C1 segment of cervical spinal cord (tissue), 14 donors: ENCODE measurements at regions not wholly inside any gene's neighbourhood (a gene's known extent, or its start where the extent isn't known, plus 50 kb on each side); places are given as distances from the start of the nearest gene placed in this dataset.

Experiments used
- DNase-seq, 14 donors: peaks; one replicate each; lab custom pipeline; 2025; lab: John Stamatoyannopoulos, UW

DNA sequence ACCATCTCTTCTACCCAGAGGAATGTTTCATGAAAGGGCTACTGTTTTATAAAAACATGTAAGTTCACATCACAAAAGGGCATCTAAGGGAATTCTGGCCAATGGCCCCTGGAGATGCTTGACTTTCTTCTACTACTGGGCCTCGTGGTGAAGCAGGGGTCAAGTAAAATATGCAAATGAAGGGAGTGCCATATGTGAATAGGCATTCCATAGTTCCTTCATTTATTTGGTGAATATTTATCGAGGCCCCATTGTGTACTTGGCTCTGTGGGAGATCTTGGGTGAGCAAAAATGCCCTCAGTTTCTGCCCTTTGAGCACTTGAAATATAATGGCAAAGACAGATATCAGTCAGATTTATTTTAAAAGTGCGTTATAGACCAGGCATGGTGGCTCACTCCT lies 101.3 kb upstream of the CACNA2D3 start:
- DNase-seq = no peak

DNA sequence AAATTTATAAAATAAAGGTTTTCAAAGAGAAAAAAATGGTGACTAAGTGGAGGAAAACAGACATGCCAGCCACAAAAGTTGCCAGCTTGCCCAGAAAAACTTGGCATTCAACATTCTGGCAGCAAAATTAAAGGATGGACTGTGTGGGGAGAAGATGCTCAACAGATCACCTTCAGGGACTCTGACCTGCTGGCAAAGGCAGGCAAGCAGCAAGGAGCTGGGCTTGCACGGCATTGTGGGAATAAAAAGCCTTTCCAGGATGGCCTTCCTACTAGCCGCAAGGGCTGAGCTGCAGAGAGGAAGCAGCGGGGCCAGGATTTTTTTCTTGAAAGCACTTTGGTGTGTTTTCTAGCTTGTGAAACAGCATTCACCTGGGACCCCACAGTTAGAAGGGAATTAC lies 101.9 kb upstream of the CACNA2D3 start:
- DNase-seq = peak in 1 of 14 donors; percentile 23

DNA sequence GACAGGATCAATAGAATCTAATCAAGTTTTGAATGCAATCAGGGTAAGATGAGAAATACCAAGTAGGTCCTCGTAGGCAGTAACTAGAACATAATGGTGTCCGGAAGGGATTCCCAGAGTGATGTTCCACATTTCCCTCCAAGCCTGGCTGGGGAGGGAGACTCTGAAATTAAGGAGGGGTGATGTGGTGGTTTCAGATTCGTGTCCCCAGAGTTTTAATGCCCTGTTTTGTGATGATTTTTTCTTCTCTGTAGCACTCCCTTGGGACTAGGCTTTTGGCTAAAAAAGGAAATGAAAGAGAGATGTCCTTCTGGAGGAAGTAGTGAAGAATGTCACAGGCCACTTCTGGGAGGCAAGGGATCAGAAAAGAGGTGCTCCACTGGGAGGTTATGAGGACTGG lies 108.3 kb upstream of the CACNA2D3 start:
- no peak for DNase-seq

DNA sequence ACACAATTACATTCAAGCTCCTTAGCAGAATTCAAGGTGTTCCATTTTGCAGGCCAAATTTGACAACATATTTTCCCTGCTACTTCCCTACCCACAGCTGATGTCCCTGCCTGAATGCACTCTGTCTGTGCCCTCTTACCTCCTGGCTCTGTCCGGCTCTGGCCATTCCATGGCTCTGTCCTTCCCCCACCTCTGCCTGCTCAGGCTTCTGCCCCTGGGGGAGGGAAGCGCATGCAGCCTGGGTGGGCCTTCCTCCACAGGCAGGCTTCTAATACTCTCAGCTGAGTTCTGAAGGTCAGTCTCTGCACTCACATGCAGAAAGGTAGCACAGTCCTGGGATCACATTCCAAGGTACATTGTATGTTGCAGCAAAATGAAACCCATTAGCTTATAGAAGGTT lies 113.6 kb upstream of the CACNA2D3 start:
- DNase-seq = no peak

DNA sequence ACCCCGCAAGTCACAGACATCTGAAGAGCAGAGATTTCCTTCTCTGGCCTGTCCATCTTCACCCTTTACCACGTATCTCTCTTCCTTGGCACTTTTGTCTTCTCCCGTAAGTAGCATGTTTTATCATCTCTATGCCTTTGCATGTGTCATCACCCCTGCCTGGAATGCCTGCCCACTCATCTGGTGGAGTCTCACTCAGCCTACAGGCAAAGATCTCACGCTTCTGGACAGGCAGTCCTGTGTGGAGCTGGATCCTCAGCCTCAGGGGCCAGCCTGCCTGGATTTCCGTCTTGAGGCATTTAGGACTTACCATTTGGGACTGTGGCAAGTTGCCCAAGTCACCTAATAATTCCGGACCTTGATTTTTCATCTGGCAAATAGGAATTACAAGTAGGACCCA lies 114.3 kb upstream of the CACNA2D3 start:
- DNase-seq = no peak

DNA sequence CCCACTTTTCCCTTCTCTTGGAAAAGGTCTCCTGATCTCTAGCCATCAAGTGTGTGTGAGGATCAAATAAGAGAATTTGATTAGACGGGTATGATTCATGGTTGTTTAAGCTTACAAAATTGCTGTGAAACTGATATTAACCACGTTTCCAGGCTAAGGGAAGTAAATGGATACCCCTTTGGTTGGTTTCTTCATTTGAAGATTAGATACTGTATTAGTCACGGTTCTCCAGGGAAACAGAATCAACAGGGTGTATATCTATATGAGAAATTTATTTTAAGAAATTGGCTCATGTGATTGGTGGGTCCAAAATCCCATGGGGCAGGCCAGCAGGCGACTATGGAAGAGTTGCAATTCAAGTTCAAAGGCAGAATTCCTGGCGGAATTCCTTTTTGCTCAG lies 112.7 kb upstream of the SELENOK start:
- no peak for DNase-seq

DNA sequence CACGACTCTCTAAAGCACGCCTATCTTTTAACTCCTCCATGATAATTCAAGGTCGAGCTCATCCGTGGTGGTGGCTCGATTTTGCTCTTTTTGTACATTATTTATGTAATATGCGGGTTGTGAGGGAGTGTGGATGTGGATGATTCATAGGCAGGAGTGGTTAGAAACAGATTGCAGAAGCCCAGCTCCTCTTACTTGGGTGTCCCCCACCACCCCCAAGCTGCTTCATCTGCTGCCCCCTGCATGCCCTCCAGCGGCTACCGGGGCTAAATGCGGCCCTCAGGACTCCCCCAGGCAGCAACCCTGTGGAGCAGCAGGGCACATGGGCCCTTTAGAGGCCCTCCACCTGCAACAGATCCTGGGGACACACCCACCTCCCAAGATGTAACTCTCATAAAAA lies 111.5 kb upstream of the SELENOK start:
- DNase-seq = no peak

DNA sequence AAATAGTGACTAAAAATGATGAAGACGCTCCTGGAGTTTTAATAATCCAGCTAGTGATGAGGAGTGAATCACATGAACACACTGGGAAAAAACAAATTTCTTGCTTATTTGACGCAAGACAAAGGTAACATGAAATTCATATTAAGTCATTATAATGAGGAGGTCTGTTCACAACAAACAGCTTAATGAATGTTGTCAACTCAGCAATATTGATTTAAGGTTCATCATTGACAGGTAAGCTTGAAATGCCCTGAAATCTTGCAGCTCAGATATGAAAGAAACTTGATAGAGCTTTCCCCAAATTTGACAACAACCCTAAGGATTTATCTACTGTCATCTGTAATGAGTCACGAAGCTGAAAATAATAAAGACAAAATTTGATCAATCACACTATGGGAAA lies 108.1 kb upstream of the SELENOK start:
- DNase-seq = no peak

DNA sequence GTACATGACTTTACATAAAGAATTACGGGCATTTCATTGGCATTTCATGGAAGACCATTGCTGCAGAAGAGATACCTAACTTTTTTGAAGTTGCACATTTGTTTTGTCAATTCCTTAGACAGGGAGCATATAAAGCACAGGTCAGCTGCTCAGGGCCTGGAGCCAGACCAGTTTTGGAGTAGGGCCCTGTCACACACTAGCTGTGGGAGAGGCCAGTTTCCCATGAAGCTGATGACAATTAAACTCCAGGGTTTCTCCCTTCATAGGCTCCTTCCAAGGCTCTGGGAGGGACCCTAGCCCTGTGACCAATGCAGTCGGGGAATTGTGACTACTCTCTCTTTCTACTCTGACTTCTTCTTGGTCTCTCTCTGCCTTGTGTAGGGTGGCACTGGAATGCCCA lies 107.3 kb upstream of the SELENOK start:
- peak in 1 of 14 donors; percentile 4 for DNase-seq

DNA sequence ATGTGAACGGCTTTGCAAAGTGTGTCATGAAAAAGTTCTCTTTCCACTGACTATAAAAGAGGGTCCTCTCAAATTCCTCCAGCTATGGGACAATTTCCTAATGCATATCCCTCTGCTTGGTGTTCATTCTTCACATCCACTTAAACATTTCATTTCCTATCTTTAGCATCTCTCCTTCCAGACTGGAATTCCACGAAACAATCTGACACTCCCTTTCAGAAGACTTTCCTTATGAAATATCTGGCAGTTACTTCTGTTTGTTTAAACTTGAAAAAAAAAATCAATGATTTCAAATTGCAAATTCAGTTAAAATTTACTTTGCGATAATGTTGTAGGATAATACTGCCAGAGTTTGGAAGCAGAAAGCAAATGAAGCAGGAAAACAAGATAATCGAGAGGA lies 105.8 kb upstream of the SELENOK start:
- no peak for DNase-seq

DNA sequence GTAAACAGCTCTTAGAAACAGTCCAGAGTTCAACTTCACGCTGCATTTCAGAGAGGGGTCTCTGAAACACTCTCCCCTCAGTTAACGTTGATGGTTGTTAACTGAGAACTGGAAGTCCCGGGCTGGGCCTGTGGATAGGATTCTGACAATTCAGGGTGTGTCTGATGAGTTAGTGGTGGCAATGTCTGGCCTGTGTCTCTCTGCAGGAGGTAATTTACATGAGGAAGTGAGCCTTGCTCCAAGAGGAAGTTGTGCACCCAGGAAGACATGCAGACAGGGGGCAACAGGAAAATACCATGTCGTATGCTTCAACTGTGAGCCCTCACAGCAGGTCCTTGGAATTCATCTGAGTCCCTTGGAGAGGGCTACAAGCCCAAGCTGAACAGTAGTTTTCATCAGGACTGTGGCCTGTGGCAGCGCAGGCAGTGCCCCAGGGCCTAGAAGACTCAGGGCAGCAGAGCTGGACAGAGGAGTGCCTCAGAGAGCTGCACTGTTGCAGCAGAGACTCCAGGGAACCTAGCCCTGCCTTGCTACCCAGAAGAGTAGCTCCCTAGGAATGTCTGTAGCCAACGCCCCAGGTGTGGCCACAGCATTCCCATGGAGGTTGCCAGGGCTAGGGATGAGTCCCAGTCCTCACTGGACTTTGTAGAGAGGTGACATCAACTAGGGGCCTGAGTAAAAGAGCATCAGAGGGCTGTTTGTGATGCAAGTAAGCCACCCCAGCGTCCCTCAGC lies 104.6 kb upstream of the SELENOK start:
- no peak for DNase-seq

DNA sequence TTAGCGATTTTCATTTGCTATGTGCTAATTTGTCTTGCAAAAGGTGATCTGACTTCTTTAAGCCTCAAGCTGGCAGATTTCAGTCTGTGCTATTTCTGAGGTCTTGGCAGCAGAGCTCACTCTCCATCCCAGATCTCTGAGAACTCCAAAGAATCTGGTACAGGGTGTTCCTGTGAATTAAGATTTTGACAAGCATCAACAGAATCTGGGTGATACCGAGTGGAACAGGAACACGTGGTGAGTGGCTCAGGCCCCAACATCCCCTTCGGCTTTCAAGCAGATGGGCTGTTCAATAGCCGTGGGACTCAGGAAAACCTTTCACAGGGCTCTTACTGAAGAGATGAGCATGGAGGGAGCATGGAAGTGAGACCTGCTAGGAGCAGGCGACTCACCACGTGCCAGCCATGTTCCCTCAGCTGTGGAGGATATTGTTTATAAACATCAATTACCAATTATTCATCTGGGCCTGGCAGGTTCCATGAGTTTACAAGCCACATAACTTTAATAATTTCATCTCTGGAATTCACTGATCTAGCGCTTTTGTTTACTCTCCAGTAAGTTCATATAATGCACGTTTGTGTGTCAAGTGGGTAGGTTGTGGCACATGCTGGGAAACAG lies 103.4 kb upstream of the SELENOK start:
- peak in 1 of 14 donors; percentile 17 for DNase-seq

DNA sequence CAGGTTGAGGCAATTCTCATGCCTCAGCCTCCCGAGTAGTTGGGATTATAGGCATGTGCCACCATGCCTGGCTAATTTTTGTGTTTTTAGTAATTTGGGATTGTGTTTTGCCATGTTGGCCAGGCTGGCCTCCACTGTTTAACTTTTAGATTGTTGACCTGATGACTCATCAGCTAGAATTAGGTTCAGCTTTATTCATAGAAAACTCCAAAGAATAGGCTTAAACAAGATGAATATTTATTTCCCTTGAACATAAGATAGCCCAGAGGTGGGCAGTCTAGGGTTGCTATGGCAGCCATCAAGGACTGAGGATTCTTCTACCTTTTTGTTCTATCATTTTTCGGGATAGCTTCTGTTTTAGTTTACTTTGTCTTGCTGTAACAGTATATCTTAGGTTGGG lies 99.6 kb upstream of the SELENOK start:
- DNase-seq = no peak

DNA sequence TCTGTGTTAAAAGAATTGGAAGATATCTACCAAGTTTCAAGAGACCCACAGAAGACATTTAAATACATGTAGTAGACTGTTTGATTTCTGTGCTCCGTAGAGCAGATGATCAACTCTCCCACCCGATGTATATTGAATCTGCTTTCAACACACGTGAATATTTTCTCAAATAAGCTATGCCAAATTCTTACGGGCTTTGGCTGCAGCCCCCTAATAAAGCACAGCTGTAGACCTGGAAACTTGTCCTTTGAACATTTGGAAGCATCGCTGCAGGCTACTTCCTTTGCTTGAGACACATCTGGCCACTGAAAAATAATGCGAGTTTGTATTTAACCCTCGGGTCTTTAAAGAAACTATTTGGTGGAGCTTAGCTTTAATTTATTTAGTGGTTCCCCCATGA lies 98.3 kb upstream of the SELENOK start:
- DNase-seq = no peak

DNA sequence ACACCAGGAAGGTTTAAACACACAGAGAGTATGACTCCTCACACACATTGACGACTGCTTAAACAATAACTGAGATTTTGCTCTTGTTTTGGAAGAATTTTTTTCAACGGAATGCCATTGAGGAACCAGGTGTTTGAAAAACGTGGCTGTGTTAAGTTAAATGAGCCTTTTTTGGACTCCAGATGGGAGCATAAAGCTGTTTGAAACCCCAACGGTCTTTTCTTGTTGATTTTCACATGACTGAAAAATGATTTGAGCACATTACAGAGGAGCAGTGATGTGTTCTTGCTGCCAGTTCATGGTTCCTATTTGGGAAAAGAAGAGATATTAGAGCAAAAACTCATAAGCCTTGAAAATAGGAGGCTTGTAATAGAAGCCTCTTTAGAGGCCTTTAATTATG lies 97.8 kb upstream of the SELENOK start:
- DNase-seq = no peak

DNA sequence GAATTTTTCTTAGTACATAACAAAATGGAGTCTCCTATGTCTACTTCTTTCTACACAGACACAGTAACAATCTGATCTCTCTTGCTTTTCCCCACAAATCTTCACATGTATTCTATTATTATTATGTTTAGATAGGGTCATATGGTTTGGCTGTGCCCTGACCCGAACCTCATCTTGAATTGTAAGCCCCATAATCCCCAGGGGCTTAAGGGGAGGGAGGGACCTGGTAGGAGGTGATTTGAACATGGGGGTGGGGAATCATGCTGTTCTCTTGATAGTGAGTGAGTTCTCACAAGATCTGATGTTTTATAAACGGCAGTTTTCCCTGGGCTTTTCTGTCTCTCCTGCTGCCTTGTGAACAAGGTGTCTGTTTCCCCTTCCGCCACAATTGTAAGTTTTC lies 86.7 kb upstream of the SELENOK start:
- no peak for DNase-seq

DNA sequence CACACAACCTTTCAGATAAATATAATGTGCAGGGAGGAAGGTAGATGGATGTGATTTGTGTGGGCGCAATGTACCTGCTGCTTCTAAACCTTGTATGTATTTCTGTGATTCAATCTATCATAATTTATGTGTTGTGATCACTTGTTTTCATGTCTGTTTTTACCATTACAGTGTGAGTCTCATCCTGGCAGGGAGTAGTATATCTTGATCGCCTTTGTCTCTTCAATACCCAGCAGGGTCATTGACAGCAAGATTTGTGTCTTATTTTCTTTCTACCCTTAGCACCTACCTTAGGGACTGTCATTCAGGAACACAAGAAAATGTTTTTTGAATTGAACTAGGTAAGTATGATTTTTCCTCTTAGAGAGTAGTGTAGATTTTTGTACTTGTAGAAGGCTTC lies 83.7 kb upstream of the SELENOK start:
- no peak for DNase-seq

DNA sequence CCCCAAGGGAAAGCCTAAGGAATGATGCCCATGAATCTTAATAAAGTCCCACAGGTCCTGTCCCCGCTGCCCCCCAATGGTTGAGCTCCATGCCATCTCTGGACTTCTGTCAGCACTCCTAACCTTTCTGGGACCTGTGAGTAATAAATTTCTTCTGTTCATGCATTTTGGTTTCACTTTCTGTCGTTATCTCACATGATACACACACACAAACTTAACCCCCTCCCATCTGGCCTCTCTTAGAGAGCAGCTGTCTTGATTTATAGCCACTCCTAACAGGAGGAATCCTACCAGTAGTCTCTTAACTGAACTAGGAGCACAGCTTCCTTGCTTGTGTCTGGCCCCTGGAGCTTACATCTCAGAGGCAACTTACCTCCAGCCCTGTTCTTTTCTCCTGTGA lies 82.7 kb upstream of the SELENOK start:
- no peak for DNase-seq

DNA sequence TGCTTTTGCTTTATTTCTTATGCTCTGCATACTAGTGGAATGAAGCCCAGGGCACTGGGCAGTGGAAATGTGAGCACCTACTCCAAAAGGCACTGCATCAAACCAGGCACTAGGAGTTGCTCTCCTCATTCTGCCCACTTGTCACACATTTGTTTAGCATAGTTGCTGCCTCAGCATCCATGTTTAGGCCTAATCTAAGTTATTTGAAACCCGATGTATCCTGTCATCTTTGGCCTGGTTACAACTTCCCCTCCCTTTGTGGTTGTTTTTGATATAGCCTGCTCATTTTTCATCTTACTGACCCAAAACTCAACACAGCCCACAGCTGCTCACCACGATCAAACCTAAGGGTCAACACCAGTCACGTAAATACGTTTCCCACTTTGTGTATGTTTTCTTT lies 82.2 kb upstream of the SELENOK start:
- DNase-seq = no peak

DNA sequence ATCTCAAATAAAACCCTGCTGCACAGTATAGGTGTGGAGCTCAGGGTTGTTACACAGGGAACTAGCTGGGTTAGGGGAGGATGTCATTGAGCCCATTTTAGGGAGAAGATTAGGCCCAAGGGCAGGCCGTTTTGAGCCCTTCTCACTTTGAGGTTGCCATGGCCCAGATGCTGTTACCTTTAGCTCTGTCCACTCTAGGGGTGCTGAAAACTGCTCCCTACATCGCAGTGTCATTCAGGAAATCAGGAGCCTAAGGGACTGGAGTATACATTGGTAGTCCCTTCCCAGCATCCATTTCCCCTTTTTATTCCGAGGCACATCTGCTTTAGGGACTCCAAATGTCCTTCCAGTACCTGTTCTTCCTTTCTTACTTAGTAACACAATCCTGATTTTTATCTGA lies 79.0 kb upstream of the SELENOK start:
- no peak for DNase-seq

DNA sequence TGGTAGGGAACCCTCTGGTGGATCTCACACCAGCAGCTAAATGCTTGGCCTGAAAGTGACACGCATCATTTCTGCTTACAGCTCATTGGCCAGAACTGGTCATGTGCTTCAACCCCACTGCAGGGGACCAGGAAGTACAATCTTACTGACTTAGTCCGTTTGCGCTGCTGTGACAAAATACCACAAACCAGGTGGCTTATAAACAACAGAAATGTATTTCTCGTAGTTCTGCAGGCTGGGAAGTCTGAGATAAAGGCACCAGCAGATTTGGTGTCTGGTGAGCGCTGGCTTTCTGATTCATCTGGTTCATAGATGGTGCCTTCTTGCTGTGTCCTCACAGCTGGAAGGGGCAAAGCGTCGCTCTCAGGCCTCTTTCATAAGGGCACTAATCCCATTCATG lies 77.4 kb upstream of the SELENOK start:
- DNase-seq = no peak

DNA sequence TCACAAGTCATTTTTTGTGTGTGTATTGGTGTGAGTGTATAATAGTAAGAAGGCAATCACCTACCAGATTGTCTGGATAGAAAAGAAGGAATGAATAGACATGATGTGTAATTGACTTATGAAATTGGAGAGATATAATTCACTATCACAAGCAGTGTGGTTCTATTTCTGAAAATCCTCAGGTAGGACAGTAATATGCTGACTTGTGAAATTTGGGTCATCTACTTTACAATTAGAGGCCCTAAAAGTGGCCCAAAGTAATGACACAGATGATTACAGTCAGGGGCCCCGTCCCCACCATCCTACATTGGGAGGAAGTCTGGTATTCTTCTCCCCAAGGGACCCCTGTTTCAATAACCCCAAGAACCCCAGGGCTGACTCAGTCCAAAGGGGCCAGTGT lies 73.6 kb upstream of the SELENOK start:
- DNase-seq = no peak

DNA sequence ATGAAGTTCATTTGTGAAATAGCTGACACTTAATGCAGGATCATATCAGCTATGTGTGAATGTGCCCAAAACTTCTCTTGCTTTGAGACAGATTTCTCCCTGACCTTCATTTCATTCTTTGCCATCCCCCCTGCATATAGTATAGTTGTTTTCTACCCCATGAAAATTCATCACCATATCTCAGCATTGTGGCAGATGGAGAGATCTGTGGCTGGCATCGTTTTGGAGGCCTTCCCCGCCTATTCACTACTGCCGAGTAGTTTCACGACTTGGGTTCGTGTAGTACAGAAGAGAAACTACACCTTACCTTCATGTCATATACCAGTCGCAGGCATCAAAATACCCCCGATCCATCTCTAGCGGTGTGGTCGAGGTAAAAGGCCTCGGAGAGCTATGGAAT lies 66.2 kb upstream of the SELENOK start:
- no peak for DNase-seq

DNA sequence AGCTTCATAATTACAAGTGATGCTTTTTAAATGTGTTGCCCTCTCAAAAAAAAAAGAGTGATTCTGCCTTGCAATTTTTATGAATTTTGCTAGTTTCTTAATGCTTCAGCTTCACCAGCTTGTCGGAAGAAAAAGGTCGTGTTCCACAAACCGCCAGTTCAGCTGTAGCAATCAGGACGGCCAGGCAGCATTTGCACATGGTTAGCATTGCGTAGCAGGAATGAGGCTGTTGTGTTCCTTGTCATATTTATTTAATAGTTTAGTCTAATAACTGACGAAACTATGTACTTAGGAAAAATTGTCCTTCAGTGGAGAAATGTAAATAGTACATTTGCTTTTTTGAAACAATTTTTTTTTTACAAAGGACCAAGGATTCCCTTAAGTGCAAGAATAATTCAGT lies 64.9 kb upstream of the SELENOK start:
- no peak for DNase-seq
